HG03571 (cell line): ENCODE measurements at regions not wholly inside any gene's neighbourhood (a gene's known extent, or its start where the extent isn't known, plus 50 kb on each side); places are given as distances from the start of the nearest gene placed in this dataset.
"Not testable (repeated sequence)": the region's sequence is repeated elsewhere in the genome, so short reads cannot be mapped to it uniquely, and the experiment has no call there.

ENCODE experiments used
- ATAC-seq: cut with Tn5 transposase; IDR thresholded peaks from one replicate; pipeline ENCODE4 v1.9.1; 2021; ENCODE audit not compliant: unreplicated experiment

GRCh38 chr9:89854715-89855475 lies 250.1 kb downstream of the GADD45G start:
- ATAC-seq: no peak

DNA sequence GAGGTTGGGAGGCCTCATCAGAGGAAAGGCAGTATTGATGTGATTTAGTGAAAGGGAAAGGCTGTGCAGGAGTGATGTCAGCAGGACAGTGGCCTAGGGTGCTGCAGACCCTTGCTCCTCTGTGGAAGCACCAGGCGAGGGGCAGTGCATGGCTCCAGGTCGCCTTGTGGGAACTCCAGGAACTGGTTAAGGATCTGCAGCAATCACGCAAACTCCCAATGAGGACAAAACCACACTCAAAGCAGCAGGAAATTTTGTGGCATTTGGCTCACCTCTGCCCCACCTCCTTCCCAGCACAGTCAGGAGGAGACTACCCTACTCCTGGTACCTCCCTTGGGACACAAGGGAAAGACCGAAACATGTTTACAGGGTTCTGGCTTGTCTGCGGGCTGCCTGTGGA lies 251.5 kb downstream of the GADD45G start:
- not testable (repeated sequence) for ATAC-seq

DNA sequence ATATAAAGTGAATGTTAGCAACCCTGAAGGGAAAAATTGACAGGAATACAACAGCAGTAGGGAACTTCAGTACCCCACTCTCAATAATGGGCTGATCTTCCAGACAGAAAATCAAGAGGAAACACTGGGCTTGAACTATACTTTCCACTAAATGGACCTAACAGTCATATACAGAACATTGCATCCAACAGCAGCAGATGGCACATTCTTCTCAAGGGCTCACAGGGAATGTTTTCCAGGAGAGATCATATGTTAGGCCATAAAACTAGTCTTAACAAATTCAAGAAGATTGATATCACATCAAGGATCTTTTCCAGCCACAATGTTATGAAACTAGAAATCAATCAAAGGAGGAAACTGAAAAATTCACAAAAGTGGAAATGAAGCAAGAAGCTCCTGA lies 252.1 kb downstream of the GADD45G start:
- ATAC-seq: not testable (repeated sequence)

DNA sequence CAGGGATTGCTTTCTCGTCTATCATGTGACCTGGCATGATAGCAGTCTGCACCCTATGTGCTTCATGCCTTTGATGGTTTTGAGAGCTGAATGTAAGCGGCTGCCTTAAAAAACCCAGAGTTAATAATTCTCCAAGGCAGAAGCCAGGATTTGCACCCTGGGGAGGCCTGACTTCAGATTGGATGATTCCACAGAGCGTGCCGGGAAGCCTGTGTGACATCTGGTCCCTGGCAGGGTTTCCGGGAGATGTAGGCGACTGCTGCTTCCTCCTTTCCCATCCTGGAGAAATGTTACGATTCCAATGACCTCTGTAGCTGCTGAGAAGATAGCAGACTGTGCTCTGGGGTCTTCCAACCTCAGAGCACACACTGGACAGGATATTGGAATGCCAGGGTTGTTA lies 255.0 kb downstream of the GADD45G start:
- ATAC-seq: not testable (repeated sequence)

- ATAC-seq: not testable (repeated sequence)
Measured at GRCh38 chr9:89861371-89861770, 256.6 kb downstream of the GADD45G start.

GRCh38 chr9:89862316-89862715 lies 257.5 kb downstream of the GADD45G start:
- ATAC-seq: no peak

DNA sequence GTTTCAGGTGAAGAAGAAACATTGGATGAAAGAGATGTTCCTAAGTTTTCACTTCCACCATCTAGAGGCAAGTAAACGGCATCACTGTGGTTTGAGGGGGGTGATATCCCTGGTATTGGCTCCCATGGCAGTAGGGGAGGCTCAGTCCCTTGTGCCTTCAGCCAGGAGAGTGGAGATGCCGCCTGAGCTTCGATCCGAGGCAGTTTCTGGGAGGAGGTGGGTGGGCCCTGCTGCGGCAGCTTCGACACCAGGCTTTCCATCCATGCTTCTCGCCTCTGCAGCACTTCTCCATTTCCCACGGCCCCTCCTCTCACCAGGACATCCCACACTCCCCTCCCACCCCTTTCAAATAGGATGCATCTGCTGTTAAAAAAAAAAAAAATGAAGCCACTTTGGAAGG lies 258.3 kb downstream of the GADD45G start:
- ATAC-seq: no peak

- ATAC-seq: no peak
Measured at GRCh38 chr9:89863837-89864236, 259.0 kb downstream of the GADD45G start.

- no peak for ATAC-seq
Measured at GRCh38 chr9:89864257-89864656, 259.4 kb downstream of the GADD45G start.

DNA sequence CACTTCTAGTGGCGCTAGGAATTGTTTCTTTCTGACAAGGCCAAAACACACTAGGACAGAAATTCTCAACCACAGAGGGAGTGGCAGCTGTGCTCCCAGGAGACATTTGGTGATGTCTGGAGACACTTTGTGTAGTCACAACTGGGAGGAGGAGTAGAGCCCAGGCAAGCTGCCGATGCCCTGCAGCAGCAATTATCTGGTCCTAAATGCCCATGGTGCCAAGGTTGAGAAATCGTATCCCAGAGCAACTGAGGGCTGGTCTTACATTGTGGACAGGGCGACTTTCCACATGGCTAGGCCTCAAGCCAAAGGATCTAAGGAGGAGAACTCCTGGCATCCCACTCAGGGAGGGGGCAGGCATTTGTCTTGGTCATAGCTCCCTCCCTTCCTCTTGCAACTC lies 259.9 kb downstream of the GADD45G start:
- no peak for ATAC-seq

DNA sequence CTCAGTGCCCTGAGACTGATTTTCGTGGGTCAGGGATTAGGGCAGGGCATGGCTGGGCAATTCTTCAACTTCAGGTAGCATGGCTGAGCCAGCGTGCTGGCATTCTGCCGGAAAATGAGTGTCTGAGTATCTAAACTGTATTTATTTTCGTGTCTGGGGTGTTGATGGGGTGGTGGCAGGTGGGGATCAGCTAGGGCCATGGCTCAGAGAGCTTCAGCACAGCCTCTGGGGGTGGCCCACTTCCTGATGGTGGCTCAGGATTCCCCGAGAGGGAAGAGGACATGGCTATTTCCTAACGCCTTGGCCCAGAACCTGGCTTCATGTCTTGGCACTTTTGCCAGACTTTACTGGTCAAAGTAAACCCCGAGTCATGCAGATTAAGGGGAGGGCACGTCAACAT lies 260.5 kb downstream of the GADD45G start:
- no peak for ATAC-seq

- ATAC-seq: no peak
Measured at GRCh38 chr9:89865981-89866380, 261.2 kb downstream of the GADD45G start.

- no peak for ATAC-seq
Measured at GRCh38 chr9:89866701-89867100, 261.9 kb downstream of the GADD45G start.

GRCh38 chr9:89868100-89868499 lies 263.3 kb downstream of the GADD45G start:
- ATAC-seq: no peak

DNA sequence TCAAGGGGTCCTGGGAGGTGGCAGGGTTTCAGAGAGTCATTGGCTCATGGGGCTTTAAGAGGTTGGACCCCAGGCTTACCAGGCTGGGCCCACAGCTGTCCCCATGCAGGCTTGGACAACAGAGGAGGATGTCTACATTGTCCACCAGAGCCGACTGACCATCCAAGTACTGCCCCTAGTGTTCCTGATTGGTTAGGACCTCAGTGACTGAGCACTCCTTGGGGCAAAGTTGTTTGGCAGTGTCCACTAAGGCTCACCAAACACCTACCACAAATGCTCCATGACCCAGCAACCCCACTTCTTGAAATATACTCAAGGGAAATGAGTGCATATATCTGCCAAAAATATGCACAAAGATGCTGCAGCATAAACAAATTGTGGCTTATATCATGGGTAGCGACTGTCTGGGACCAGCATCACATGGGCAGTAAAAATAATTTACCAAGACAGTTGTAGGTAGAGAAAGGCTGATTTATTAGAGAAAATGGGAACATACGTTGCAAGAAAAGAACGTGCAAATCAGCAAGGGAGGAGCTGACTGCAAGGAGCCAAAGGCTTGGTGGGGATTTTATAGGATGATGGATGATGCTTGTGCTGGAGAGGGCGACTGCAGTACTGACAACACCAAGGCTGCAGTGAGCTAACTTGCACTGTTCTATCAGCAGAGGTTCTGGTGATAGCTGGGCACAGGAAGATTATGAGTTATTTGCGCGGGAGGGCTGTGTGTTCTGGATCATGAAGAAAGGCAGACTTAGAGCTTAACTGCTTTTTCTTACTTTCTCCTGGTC lies 265.2 kb downstream of the GADD45G start:
- ATAC-seq: no peak

DNA sequence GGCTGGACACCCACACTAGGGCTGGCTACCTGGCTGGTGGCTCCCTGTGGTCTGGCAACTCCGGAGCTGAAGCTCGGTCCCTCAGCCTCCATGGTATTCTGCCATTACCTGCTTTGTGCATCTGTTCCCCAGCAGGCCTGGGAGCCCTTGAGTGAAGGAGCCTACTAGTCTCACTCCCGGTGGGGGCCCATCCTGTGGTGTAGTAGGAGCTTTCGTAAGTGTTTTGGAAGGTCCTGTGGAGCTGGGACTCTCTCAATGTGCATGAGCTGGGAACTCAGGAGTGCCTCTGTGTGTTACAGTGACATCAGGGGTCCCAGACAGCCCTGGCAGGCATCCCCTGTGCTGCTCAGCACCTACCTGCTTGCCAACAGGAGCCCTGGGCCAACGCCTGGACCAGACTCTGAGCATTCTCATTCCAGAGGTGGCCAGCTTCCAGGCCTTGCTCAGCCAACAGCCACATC lies 267.1 kb downstream of the GADD45G start:
- ATAC-seq: no peak

DNA sequence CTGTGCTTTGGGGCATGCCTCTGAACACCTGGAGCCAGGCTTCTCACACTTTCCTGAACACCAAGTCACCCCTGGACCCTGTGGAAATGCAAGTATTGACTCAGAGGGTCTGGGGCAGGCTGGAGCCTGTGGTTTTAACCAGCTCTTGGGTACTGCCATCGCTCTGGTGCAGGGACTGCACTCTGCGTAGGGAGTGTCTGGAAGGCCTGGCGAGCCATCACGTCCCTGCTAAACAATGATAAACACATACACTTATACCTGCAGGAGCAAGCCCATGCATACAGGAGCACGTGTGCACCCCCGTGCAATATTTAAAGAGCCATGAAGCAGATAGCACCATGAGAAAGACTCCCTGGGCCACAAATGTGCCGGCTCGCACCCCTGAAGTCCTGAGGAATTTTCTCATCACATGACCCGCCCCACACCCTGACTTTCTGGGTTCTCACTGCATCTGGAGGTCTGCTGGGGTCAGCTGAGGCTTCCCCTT lies 267.7 kb downstream of the GADD45G start:
- ATAC-seq: no peak

DNA sequence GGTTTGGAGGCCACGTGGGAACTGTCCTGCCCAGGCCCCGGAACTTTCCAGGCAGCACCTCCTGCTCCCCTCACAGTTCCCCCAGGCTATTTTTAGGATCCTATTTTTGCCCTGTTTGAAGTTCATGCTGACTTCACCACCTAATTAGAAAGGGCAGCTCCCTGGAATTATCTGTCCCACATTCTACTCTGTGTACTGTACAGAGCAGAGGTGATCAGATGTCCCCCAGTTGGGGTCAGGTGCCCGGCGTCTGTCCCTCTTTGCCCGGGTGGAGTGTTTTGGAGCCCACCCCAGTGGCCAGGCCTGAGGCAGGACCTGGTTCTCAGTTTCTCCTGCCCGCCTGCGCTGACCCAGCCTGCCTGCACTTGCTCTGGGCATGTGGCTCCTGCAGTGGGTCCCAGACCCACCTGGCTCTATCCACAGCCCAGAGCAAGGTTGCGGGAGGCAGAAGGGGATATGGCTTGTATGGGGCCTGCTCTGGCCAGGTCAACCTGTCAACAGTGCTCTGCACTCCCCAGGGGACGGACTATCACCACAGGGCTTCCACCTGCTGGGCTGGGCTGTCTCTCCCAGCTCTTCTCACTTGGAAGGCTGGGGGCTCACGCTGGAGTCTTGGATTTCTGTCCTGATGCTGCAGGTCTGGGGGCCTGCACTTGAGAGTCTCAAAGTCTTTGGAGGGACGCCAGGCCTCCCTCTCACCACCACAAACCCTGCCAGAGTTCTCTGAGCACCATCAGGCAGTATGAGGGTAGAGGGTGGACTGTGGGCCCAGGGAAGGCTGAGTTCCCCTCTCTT lies 268.3 kb downstream of the GADD45G start:
- no peak for ATAC-seq

- no peak for ATAC-seq
Measured at GRCh38 chr9:89873801-89874200, 269.0 kb downstream of the GADD45G start.

DNA sequence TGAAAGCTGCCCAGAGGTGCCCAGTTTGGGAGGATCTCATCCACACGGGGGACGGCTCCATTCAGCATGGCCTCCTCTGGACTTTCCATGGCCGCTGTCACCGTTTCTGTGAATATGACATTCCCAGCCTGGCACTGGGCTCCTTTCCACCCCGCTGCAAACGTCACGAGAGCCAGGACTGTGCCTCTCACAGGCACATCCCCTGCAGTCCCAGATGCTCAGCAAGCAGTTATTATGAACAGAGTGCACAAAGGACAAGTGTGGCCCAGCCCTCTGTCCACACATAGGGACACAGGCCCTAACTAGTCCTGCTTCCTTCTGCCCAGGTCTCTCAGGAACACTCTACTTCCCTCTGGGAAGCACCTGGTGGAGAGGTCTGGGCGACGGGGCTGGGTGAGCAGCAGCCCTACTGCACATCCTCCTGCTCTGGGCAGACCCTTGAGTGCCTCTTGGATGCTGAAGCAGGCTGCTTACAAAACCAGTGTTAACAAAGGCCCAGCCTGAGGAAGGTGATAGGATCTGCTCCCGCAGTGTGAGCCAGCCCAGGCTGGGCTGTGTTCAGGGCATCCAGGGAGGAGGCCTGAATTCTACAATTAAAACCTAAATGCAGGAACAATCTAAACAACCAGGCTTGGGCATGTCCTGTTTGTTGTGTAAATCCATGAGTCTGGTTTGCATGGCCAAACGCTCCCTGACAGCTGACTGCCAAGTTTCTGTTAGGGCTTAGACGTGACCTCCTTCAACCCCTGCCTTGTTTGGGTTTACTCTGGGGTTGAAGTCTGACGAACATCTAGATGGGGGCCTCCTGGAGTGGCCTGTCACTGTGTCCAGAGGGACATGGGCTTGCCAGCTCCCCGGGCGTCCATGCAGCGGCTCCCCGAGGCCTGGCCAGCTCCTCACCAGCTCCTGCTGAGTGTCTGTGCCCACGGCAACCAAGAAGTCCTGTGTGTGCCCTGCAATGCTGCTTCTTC lies 269.8 kb downstream of the GADD45G start:
- ATAC-seq: no peak
